NT2/D1 (cell line): ENCODE measurements at regions not wholly inside any gene's neighbourhood (a gene's known extent, or its start where the extent isn't known, plus 50 kb on each side); places are given as distances from the start of the nearest gene placed in this dataset.

Experiments
- SUZ12 ChIP-seq: IDR thresholded peaks from 2 replicates; pipeline ENCODE4 v1.6.1; 2011; ENCODE audit not compliant: insufficient read length, insufficient read depth; ENCODE audit errors: extremely low read depth
- YY1 ChIP-seq: IDR thresholded peaks from 2 replicates; pipeline ENCODE4 v1.6.1; 2011; ENCODE audit not compliant: insufficient read length, insufficient read depth
- ZNF274 ChIP-seq: IDR thresholded peaks from 2 replicates; pipeline ENCODE4 v1.6.1; 2011; ENCODE audit warnings: mild to moderate bottlenecking, low read depth, low read length

GRCh38 chr10:130638991-130639390, 502.8 kb downstream of the GLRX3 start:
- TF ChIP-seq ZNF274 (no peak), YY1 (no peak), SUZ12 (no peak)
